NCI-H226 (cell line): ENCODE measurements at regions not wholly inside any gene's neighbourhood (a gene's known extent, or its start where the extent isn't known, plus 50 kb on each side); places are given as distances from the start of the nearest gene placed in this dataset.

Experiments used
- DNase-seq: peaks from one replicate; pipeline ENCODE4 v3.0.0-alpha.2; 2015

DNA sequence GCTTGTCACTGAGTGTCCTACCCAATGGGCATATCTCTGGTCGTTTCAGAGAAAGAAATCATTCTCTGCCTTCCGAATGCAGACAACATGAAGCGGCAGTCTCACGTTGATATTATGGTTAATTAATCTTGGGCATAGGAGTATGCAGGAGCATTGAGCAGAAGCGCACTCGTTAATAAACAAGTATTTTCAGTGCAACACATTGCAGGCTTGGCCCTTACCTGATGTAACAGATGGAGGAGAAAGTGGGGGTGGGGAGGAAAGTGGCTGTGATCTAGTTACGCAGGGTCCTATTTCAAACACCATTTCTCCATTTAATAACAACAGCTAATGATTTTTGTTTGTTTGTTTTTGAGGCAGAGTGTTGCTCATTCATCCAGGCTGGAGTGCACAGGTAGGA, 414.0 kb upstream of the RBFOX1 start:
- no peak for DNase-seq

DNA sequence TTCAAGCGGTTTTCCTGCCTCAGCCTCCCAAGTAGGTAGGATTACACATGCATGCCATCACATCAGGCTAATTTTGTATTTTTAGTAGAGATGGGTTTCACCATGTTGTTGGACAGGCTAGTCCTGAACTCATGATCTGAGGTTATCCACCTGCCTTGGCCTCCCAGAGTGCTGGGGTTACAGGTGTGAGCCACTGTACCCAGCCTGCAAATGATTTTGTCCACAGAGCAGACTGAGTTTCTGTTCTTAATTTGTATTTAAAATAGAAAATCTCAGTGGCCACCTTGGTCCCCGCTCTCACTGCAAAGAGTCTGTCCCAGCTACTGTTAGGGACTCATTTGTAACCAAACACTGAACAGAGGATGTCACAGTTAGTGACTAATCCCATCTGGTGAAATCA, 415.7 kb upstream of the RBFOX1 start:
- no peak for DNase-seq

DNA sequence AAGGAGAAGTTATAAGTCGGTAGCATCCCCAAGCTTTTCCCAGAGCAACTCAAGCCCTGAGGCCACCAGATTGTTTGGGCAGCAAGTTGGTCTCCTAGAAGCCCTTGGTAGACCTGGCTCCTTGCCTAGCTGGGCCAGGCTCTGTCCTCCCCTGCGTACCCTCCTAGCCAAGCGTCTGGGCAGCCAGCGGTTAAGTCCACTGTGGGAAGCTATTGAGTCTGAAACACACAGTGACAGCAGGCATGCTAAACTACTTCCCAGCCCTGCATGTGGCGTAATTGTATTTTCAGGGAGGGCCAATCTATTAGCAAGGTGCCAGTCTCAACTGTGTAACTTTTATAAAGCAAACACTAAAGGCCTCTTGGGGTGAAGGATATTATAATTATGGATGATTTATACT, 419.1 kb upstream of the RBFOX1 start:
- DNase-seq = no peak

DNA sequence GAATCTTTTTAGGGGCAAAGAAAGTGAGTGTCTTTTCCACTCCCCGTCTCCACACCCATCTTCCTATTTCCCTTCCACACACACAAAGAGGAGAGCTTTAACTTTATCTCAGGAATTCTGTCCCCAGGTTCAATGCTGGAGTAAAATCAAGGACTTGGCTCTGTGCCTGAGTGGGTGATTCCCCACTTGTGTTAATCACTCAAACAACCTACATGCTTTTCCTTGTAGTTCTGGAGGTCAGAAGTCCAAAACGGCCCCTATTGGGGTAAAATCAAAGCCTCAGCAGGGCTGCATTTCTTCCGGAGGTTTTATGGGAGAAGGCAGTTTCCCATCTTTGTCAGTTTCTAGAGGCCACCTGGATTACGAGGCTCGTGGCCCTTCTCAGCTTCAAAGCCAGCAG, 422.3 kb upstream of the RBFOX1 start:
- DNase-seq = no peak

DNA sequence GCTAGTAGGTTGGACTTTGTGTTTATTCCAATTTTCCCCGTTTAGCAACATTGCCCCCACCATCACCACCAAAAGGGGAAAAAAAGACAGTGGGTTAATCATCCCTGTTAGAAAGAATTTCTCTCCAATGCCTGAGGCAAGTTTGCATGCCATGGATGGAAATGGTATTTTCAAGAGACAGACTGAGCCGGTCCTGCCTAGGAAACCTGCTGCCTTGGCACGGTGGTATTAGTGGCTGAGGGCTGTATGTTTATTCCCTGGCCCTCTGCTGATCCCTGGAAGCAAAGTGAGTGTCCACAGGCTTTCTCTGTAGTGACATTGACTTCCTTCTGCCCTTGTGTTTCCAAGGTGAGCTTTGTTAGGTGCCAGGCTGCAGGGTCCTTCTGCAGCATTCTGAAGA, 427.0 kb upstream of the RBFOX1 start:
- DNase-seq = no peak

DNA sequence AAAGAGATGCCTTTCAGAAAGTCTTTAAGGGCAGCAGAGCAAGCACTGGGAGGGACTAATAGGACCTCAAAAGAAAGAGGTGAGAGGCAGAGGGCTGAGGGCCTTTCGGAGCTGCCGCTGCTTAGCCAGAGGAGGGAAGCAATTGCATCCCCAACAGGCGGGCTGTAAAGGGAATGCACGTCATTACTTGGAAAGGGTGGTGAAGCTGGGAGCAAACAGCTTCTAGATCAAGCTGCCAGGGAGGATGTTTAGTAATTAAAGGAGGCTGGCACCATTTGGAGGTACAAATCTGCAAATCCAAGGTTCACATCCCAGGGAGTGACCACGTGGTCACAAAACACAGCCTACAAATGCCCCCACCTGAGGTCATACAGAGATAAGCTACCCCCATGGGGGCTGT, 429.0 kb upstream of the RBFOX1 start:
- DNase-seq = no peak

DNA sequence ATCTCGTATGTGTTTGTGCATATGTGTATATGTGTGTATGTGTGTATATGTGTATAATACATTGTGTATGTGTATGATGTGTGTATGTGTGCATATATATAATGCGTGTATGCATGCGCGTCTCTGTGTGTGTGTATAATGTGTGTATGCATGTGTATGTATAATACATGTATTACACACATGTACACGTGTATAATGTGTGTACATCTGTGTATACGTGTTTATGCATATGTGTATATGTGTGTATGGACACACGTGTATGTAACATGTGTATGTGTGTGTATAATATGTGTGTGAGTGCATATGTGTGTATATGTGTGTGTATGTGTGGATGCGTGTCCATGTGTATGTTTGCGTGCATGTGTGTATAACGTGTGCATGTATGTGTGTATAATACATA, 433.7 kb upstream of the RBFOX1 start:
- DNase-seq = no peak

DNA sequence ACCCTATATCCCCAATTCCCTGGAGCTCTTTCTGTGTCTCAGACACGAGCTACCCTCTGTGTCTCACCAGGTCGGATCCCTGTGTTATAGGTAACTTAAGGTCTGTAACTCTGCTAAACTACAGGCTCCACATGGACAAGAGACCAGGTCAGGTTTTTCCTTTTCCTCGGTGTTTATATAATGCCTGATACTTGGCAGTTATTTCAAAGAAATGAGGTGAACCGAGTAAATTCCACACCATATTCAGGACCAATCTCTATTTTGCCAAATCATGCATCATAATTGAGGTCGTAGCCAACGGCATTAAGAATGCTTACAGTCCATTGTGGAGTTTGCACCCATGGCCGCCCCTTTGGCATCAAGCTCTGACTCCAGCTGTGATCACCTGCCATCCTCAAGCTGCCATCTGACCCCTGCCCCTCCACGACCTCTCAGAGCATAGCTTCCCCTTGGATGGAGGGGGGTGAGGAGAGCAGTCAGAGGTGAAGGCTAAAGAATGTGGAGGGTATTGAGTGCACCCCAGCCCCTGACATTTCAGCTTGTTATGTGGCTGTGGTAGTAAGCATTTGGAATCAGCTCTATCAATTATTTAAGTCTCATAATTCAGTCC, 434.7 kb upstream of the RBFOX1 start:
- no peak for DNase-seq

DNA sequence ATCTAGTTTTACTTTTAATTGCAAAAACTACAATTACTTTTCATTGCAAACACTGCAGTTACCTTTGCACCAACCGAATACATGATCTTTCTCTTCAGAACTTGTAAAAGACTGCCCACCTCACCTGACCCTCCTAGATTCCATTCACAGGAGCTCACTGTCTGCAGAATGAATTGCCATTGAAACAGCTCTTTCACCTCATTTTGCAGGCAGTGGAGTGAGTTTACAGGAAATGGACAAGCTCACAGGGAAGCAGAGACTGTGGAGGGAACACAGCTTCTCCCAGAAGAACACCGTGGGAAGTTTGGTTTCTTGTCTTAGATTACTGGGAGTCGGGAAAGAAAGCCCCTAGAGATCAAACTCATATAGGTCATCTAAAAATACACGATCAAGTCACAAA, 439.7 kb upstream of the RBFOX1 start:
- no peak for DNase-seq

DNA sequence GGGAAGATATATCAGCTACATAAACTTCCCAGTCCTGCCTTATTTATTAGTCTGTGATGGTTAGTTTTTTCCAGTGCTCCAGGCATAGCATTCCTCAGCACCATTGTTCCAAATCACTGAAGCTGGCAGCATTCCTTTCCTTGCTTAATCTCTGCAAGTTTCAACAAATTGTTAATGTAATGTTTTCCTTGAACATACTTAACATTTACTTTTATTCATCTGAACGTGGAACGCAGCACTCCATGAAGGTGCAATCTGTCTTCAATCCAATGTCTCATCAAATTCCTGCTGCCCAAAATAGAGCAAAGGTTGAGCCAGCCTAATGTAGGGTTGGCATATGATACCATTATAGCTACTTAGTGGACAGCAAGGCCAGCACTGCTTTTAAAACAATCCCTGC, 441.1 kb upstream of the RBFOX1 start:
- no peak for DNase-seq

DNA sequence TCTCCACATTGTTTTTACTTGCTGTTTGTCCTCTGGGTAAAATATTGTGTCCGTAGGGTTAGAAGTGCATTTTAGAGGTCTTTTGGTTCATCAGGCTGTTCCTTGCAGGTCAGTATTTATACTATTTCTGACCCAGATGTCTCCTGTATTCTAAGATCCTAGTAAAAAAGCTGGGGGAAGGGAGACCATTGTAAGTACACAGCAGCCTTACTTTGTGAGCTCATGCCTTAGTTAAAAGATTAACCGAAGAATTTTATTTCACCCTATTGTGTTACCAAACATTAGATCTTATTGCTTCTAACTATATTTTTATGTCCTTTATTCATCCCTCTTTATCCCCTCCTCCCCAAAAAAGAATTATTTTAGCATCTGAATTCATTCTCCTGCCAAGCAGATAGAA, 444.1 kb upstream of the RBFOX1 start:
- DNase-seq = no peak

DNA sequence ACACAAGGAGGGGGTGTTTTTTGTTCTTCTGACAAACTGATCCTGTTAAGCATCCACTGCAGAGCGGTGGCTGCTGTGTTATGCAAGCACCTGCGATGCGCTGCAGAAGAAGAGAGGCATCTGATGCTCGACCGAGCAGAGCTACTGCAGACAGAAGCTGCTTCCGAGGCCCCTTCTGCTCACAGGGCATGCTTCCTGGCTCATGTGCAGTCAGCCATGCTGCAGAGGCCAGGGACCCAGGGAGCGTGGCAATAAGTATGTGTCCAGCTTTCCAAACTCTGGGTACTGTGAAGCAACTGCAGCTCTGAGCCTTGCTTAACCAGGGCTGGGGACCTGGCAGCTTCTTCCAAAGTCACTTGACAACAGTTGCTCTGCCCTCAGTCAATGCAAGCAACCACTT, 448.6 kb upstream of the RBFOX1 start:
- DNase-seq = no peak

DNA sequence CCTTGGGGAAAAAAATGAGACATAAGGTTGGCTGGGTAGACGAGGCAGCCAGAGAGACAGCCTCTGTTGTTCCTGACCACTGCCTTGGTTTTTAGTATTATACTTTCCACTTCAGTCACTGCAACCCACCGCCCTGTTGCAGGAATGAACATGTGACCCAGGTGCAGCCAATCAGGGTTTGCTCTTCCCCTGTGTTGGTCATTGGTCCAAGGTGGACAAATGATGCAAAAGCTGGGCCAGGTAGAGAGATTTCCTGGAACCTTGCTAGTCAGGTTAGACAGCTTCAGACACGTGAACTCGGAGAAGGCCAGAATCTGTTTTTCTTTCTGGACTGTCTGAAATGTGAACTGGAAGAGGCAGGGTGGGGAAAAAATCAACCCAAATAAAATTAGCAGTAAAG, 452.4 kb upstream of the RBFOX1 start:
- DNase-seq = no peak

DNA sequence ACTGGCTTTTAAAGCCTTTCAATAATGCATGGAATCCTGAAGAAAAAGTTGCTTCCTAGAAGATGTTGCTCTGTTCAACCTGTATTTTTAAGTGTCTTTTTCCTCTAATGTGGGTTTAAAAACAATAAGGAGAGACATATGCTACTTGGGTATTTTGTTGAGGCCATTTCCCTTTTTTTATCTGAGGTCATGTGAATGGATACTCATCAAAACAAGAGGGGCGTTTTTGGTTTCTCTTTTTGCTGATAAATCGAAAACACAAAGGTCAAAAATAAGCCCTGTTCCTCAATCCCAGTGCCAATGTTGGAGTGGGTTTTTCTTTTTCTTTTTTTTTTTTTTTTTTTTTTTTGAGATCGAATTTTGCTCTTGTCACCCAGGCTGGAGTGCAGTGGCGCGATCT, 468.0 kb upstream of the RBFOX1 start:
- DNase-seq = no peak

DNA sequence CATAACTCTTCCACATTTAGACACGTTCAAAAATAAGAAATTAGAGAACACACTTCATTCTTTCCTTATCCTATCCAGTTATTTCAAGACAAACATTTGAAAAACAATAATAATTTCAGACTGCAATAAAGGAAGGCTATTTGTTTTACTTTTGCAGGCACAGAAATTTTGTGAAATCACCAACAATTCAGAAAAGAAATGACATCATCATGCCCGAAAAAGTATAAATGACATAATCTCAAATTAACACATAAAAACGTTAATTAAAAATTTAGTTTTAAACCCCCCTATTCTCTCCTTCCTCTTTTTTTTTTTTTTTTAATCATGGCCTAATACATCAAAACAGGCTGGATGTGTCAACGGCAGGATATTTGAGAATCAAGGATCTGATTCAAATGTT, 468.4 kb upstream of the RBFOX1 start:
- no peak for DNase-seq

DNA sequence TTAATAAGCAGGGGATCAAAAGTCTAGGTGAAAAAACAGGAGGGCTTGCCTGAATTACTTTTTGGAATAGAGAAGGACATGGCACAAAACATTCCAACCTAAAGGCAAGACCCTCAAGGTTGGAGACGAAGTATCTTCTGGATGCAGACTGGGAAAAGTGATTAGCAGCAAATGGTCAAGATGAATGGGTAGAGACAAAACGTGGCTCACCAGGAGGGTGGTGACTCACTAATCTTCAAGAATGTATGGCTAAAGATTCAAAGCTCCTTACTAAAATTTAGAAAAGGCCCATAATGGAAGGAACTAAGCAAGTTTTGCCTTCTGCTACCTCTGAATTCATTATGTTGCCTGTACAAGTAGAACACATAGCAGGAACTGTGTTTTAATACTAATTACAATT, 469.5 kb upstream of the RBFOX1 start:
- no peak for DNase-seq

DNA sequence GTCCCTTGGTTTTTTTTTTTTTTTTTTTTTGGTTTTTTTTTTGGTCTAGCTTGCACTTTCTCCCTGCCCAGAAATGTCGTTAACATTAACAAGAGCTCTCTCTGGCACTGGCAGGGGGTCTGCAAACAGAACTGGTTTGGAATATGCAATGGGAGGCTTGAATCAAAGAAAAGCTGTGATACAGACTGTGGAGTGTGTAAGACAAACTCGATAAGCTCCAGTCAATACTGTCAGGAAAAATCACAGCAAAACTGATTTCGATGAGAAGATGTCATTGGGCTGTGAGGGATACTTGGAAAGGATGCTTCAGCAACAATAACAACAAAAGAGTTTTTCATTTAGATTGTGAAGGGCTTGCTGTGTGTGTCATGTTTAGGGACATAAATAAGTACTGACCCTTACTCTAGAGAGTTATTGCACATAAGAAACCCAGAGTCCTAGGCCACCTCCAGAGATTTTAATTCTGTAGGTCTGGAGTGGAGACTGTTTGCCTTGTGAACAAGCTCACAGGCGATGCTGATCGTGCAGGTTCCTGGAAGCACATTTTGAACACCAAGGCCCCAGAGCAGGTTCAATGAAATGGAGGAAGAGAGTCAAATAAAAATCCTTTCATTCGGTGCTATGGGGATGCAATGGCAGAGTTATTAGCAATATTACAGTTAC, 470.7 kb upstream of the RBFOX1 start:
- DNase-seq = no peak

DNA sequence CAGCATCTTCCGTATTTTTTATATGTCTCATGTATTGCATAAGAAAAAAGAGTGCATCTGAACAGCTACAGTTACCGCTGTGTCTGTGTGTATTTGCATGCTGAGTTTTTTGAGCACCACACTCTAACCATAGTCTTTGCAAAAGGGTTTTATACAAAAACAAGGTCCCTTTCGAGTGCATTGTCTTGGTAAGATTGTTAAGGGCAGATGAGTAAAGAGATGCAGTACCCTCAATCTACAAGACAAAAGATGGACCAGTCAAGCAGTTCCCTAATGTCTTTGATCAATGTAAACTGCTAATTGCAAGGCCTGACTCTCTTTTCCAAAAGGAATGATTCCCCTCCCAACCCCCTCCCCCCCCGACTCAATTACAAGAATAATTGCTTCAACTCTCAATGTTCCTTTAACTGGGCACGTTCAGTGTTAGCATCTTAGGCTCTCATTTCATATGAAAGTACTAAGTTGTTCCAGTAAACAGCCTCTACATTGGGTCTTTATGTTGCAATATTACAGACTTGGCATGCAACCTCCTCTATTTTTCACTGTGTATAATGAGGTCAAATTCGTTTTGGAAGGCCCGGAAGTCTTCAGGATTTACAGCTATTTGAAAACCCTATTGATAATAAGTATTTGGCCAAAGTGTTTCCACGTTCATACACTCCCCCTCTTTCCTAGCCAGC, 471.4 kb upstream of the RBFOX1 start:
- no peak for DNase-seq

DNA sequence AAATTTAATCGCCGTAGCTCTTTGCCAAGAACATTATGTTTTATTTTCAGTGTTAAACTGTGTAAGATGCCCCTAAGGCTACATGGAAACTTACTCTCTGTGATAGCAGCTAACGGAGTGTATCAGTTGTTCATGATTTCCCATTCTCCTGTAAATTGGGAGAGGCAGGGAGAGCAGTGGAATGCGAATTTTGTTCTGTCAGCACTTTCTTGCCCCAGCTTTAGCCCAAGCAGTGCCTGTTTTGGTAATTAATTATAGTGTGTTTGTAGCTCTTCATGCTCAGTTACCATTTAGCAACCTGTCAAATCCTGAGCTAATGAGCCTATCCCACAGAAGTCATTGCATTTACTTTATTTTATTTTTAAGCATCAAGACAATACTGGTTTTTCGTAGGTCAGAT, 475.1 kb upstream of the RBFOX1 start:
- DNase-seq = no peak

DNA sequence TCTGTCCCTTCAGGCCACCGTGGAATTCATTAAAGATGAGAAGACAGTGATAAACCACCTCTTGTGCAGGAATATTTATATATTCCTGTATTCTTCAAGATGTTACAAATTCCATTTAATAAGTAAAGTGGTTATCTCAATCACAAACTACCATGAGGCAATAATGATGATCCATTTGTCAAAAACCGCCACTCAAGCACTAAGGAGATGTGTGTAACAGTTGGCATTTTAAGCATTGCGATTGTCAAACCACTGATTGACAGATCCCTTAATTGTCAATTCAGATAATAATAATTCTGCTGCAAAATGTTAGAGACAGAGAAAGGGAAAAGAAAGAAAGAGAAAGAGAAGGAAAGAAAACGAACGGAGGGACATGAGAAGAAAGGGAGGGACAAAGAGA, 476.1 kb upstream of the RBFOX1 start:
- DNase-seq = no peak

DNA sequence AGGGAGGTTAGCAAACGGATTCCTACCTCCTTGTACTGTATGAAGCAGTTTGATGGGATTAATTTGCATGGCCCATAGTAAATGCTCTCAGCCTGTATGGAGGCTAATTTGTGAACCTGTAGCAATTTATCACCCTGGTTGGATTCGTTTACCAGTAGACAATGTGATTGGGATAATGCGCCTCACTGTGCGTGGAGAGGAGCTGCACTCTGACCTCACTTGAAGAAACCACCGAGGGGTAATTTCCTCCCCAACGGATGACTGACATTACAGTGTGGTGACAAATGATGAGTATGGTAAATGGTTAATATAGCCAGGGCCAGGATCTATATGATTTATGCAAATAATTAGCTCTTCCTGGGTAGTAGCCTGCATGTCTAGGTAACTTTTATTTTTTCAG, 479.1 kb upstream of the RBFOX1 start:
- no peak for DNase-seq

DNA sequence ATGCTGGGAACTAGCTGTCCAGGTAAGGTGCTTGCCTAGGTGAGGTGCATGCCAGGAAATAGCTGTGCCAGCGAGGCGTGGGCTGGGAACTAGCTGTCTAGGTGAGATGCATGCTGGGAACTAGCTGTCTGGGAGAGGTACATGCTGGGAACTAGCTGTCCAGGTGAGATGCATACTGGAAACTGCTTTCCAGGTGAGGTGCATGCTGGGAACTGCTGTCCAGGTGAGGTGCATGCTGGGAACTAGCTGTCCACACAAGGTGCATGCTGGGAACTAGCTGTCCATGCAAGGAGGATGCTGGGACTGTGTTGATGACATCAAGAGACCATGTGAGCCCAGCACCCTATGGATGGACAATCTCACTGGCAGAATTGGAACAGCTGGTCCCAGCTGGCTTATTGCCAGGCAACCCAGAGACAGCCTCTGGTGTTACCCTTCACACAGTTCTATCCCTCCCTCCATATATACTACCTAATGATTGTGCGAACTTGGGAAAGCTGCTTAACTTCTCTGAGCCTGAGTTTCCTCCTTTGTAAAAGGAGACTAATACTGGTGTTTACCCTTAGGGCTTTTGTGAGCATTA, 479.9 kb upstream of the RBFOX1 start:
- DNase-seq = no peak

DNA sequence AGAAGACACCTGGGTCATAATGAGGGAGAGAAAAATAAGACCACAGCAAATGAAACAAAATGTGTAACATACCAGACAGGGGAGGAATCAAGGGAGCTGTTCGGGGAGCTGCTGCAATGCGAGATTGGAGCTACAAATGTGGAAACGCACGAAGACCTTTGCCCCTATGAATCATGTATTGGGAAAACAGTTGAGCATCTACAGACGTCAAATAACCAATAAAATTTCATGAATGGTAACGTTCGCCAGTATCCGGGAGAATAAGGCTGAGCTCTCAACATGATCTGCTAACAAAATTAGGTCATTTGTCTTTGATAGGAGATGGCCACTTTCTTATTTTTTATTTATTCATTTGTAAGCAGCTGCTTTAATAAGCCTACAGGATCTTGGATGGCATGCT, 486.2 kb upstream of the RBFOX1 start:
- DNase-seq = no peak

DNA sequence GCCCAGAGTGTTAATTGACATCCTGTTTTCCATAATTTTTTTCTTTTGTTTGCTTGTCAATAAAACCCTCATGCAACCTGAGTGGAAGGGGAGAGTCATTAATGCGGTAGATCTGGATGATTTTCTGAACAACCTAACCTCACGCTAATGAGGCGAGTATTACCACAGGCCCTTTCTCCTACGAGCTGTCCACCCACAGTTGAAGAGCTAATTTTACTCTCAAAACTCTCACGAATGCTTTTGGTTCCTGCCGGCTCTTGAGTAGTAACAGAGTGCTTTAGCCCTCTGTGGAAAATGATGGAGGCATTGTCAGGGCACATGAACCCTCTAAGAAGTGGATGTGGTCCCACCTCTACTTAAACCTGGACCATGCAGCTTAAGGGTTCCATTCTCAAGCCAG, 491.3 kb upstream of the RBFOX1 start:
- DNase-seq = no peak

DNA sequence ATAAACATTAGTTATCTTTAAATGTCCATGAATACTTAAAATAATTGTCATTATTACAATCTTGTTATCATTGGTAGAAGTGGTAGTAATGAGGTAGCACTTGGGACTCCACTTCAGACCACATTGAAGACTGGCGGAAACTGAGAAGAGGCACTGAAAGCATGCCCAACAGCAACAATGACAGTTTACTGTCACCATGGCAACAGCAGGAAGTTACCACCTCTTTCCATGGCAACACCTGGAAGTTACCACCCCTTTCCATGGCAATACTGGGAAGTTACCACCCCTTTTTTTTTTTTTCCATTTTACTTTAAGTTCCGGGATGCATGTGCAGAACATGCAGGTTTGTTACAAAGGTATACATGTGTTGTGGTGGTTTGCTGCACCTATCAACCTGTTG, 494.9 kb upstream of the RBFOX1 start:
- no peak for DNase-seq
